ENCODE measurements at regions not wholly inside any gene's neighbourhood (a gene's known extent, or its start where the extent isn't known, plus 50 kb on each side); places are given as distances from the start of the nearest gene placed in this dataset.
"Not testable (repeated sequence)": the region's sequence is repeated elsewhere in the genome, so short reads cannot be mapped to it uniquely, and the experiment has no call there.

- Histone ChIP-seq H3K9me3 (no peaks in the 10 kb centered on the region), H3K4me3 (no peak overlapping the region), H3K27me3 (no peaks in the 10 kb centered on the region), H3K36me3 (no peaks in the 10 kb centered on the region)
- no peak for DNase-seq
Observed at GRCh38 chr3:30313840-30314239, 292.6 kb upstream of the TGFBR2 start.

- no peaks in the 10 kb centered on the region; the same call in 1 of the 2 replicates for H3K9me3 ChIP-seq
- H3K36me3 ChIP-seq, result no peaks in the 10 kb centered on the region
- H3K27me3 ChIP-seq, result no peaks in the 10 kb centered on the region
- DNase-seq, result no peak
- H3K4me3 ChIP-seq, result no peak overlapping the region
Observed at GRCh38 chr3:30314757-30315325, 291.6 kb upstream of the TGFBR2 start.

- Histone ChIP-seq H3K27me3 (no peaks in the 10 kb centered on the region), H3K9me3 (no peaks in the 10 kb centered on the region; the same call in 1 of the 2 replicates), H3K36me3 (no peaks in the 10 kb centered on the region), H3K4me3 (no peak overlapping the region)
- DNase-seq, result no peak
Observed at GRCh38 chr3:30315447-30315846, 291.0 kb upstream of the TGFBR2 start.

- no peaks in the 10 kb centered on the region; the same call in 1 of the 2 replicates for H3K9me3 ChIP-seq
- DNase-seq, result no peak
- no peak overlapping the region for H3K4me3 ChIP-seq
- H3K27me3 ChIP-seq, result no peaks in the 10 kb centered on the region
- no peaks in the 10 kb centered on the region for H3K36me3 ChIP-seq
Observed at GRCh38 chr3:30317561-30317960, 288.8 kb upstream of the TGFBR2 start.

GRCh38 chr3:30318110-30318509, 288.3 kb upstream of the TGFBR2 start:
- no peak for DNase-seq
- Histone ChIP-seq H3K36me3 (no peaks in the 10 kb centered on the region), H3K4me3 (no peak overlapping the region), H3K9me3 (no peaks in the 10 kb centered on the region; the same call in 1 of the 2 replicates), H3K27me3 (no peaks in the 10 kb centered on the region)

GRCh38 chr3:30319713-30320112, 286.7 kb upstream of the TGFBR2 start:
- Histone ChIP-seq H3K36me3 (no peaks in the 10 kb centered on the region), H3K4me3 (no peak overlapping the region), H3K9me3 (peaks cover 3% of the 10 kb centered on the region; the same call in 1 of the 2 replicates), H3K27me3 (no peaks in the 10 kb centered on the region)
- DNase-seq, result peak; percentile 19

GRCh38 chr3:30320392-30320791, 286.0 kb upstream of the TGFBR2 start:
- H3K36me3 ChIP-seq, result no peaks in the 10 kb centered on the region
- no peak overlapping the region for H3K4me3 ChIP-seq
- peaks cover 3% of the 10 kb centered on the region; the same call in 1 of the 2 replicates for H3K9me3 ChIP-seq
- H3K27me3 ChIP-seq, result no peaks in the 10 kb centered on the region
- DNase-seq, result no peak

GRCh38 chr3:30321065-30321464, 285.3 kb upstream of the TGFBR2 start:
- H3K36me3 ChIP-seq, result no peaks in the 10 kb centered on the region
- peaks cover 3% of the 10 kb centered on the region; the same call in 1 of the 2 replicates for H3K9me3 ChIP-seq
- no peaks in the 10 kb centered on the region for H3K27me3 ChIP-seq
- no peak for DNase-seq
- no peak overlapping the region for H3K4me3 ChIP-seq

DNA sequence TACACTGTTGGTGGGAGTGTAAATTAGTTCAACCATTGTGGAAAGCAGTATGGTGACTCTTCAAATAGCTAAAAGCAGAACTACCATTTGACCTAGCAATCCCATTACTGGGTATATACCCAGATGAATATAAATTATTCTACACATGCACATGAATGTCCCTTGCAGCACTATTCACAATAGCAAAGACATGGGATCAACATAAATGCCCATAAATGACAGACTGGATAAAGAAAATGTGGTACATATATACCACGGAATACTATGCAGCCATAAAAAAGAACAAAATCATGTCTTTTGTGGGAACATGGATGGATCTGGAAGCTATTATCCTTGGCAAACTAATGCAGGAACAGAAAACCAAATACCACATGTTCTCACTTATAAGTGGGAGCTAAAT, 282.8 kb upstream of the TGFBR2 start:
- H3K4me3 ChIP-seq, H3K9me3 ChIP-seq, DNase-seq, H3K27me3 ChIP-seq, H3K36me3 ChIP-seq: not testable (repeated sequence)

DNA sequence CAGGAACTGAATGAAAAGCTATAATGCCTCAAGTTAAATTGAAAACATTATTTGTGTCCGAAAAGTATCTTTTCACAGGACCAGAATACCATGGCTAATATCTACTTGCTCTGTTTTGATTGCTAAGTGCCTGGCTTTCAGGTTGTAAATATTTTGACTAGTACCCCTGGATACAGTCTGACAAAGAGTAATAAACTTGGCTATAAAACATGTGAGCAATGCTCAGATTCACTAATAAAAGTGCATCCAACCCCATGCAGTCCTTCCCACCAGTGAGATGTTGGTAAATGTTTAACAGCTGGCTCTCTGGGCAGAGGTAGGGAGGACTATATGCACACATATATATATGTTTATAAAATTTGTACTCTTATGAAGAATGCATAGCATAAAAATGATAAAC, 281.8 kb upstream of the TGFBR2 start:
- Histone ChIP-seq H3K36me3 (no peaks in the 10 kb centered on the region), H3K4me3 (no peak overlapping the region), H3K27me3 (no peaks in the 10 kb centered on the region), H3K9me3 (peaks cover 3% of the 10 kb centered on the region; the same call in 1 of the 2 replicates)
- peak; percentile 1 for DNase-seq

DNA sequence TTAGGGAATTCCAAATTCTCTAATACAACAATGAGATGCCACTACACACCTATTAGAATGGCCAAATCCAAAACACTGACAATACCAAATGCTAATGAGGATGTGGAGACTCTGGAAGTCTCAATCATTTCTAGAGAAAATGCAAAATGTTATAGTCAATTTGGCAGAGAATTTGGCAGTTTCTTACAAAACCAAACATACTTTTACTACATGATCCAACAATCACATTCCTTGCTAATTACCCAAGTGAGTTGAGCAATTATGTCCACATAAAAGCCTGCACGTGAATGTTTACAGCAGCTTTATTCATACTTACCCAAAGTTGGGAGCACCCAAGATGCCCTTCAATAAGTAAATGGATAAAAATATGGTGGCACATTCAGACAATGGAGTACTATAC, 278.4 kb upstream of the TGFBR2 start:
- H3K9me3 ChIP-seq, DNase-seq, H3K4me3 ChIP-seq, H3K27me3 ChIP-seq, H3K36me3 ChIP-seq: not testable (repeated sequence)

GRCh38 chr3:30328935-30329334, 277.5 kb upstream of the TGFBR2 start:
- not testable (repeated sequence) for DNase-seq, H3K36me3 ChIP-seq, H3K9me3 ChIP-seq, H3K27me3 ChIP-seq, H3K4me3 ChIP-seq

DNA sequence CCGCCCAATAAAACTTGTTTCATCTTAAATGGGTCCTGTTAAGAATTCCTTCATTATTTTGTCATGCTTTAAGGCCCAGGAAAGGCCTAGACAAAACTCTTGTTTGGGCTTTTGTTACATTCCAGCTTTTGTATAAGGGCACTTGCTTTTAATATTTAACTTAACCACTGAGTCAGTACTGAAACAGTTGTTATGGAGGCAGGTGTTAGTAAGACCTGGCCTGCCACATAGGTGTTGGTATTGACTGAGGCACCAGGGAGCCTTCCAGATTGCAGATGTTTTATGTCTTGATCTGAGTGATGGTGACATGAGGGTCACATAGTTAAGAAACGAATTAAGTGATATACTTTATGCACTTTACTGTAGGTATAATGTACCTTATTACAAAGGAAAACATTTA, 274.9 kb upstream of the TGFBR2 start:
- Histone ChIP-seq H3K9me3 (no peaks in the 10 kb centered on the region), H3K27me3 (no peaks in the 10 kb centered on the region), H3K4me3 (no peak overlapping the region), H3K36me3 (no peaks in the 10 kb centered on the region)
- no peak for DNase-seq

- no peak for DNase-seq
- Histone ChIP-seq H3K36me3 (no peaks in the 10 kb centered on the region), H3K9me3 (no peaks in the 10 kb centered on the region), H3K4me3 (no peak overlapping the region), H3K27me3 (no peaks in the 10 kb centered on the region)
Observed at GRCh38 chr3:30332196-30333021, 274.0 kb upstream of the TGFBR2 start.

DNA sequence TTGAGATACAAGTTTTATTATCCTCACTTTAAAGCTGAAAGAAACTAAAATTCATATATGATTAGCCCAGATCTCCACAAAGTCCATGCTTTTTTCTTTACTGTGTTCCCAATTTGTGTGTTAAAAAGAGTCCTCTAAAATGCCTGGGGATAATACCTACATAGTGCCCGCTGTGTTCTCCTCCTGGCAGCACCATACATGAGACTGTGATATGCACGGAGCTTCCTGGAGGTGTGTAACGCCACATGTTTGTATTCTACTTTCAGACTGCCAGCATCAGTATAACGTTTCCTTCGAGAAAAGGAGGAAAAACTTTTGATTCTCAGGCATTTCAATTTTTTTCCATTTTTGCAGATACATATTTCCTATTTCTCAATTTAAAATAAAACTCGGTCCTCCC, 273.3 kb upstream of the TGFBR2 start:
- no peaks in the 10 kb centered on the region for H3K27me3 ChIP-seq
- H3K4me3 ChIP-seq, result no peak overlapping the region
- H3K9me3 ChIP-seq, result no peaks in the 10 kb centered on the region
- H3K36me3 ChIP-seq, result no peaks in the 10 kb centered on the region
- no peak for DNase-seq

GRCh38 chr3:30333903-30334302, 272.5 kb upstream of the TGFBR2 start:
- DNase-seq, result no peak
- H3K36me3 ChIP-seq, result no peaks in the 10 kb centered on the region
- H3K4me3 ChIP-seq, result no peak overlapping the region
- H3K9me3 ChIP-seq, result no peaks in the 10 kb centered on the region
- no peaks in the 10 kb centered on the region for H3K27me3 ChIP-seq

GRCh38 chr3:30340500-30340899, 265.9 kb upstream of the TGFBR2 start:
- no peaks in the 10 kb centered on the region for H3K9me3 ChIP-seq
- H3K36me3 ChIP-seq, result no peaks in the 10 kb centered on the region
- DNase-seq, result no peak

GRCh38 chr3:30341079-30341478, 265.3 kb upstream of the TGFBR2 start:
- H3K4me3 ChIP-seq, result no peak overlapping the region
- no peaks in the 10 kb centered on the region for H3K9me3 ChIP-seq
- no peaks in the 10 kb centered on the region for H3K27me3 ChIP-seq
- no peak for DNase-seq
- H3K36me3 ChIP-seq, result no peaks in the 10 kb centered on the region

More at GRCh38 chr3:30340500-30340899, 265.9 kb upstream of the TGFBR2 start:
- H3K27me3 ChIP-seq, result no peaks in the 10 kb centered on the region
- H3K4me3 ChIP-seq, result no peak overlapping the region

Measured in MG63 (cell line).